ENCODE measurements at regions not wholly inside any gene's neighbourhood (a gene's known extent, or its start where the extent isn't known, plus 50 kb on each side); places are given as distances from the start of the nearest gene placed in this dataset.
"Not testable (repeated sequence)": the region's sequence is repeated elsewhere in the genome, so short reads cannot be mapped to it uniquely, and the experiment has no call there.

GRCh38 chr1:82387012-82387366 is 586.3 kb downstream of the ADGRL2 start:
- no peak for FAIRE-seq
- DNase-seq (ENCODE audit: insufficient read length, low spot score) = no peak

GRCh38 chr1:82386365-82387011 is 585.8 kb downstream of the ADGRL2 start:
- FAIRE-seq = no peak
- no peak for DNase-seq (ENCODE audit: insufficient read length, low spot score)

GRCh38 chr1:82384776-82385175 is 584.0 kb downstream of the ADGRL2 start:
- FAIRE-seq = no peak

GRCh38 chr1:82377201-82377884 is 576.6 kb downstream of the ADGRL2 start:
- DNase-seq (ENCODE audit: insufficient read length, low spot score) (no peak), FAIRE-seq (no peak)

More at GRCh38 chr1:82384776-82385175, 584.0 kb downstream of the ADGRL2 start:
- DNase-seq (ENCODE audit: insufficient read length, low spot score) = no peak

- no peak for FAIRE-seq
Measured at GRCh38 chr1:82373710-82374109, 573.0 kb downstream of the ADGRL2 start.

GRCh38 chr1:82371844-82372498 is 571.2 kb downstream of the ADGRL2 start:
- DNase-seq (ENCODE audit: insufficient read length, low spot score) = no peak
- FAIRE-seq = no peak

More at GRCh38 chr1:82373710-82374109, 573.0 kb downstream of the ADGRL2 start:
- no peak for DNase-seq (ENCODE audit: insufficient read length, low spot score)

- FAIRE-seq (no peak), DNase-seq (ENCODE audit: insufficient read length, low spot score) (no peak)
Measured at GRCh38 chr1:82367456-82367855, 566.7 kb downstream of the ADGRL2 start.

- FAIRE-seq (no peak), DNase-seq (ENCODE audit: insufficient read length, low spot score) (no peak)
Measured at GRCh38 chr1:82366689-82367088, 566.0 kb downstream of the ADGRL2 start.

GRCh38 chr1:82359541-82359940 is 558.8 kb downstream of the ADGRL2 start:
- FAIRE-seq; DNase-seq (ENCODE audit: insufficient read length, low spot score): not testable (repeated sequence)

GRCh38 chr1:82358706-82359105 is 558.0 kb downstream of the ADGRL2 start:
- FAIRE-seq; DNase-seq (ENCODE audit: insufficient read length, low spot score): not testable (repeated sequence)

GRCh38 chr1:82354546-82354945 is 553.8 kb downstream of the ADGRL2 start:
- not testable (repeated sequence) for DNase-seq (ENCODE audit: insufficient read length, low spot score); FAIRE-seq

- no peak for DNase-seq (ENCODE audit: insufficient read length, low spot score)
- no peak for FAIRE-seq
Measured at GRCh38 chr1:82348487-82348886, 547.8 kb downstream of the ADGRL2 start.

- DNase-seq (ENCODE audit: insufficient read length, low spot score) (no peak), FAIRE-seq (no peak)
Measured at GRCh38 chr1:82346141-82346540, 545.4 kb downstream of the ADGRL2 start.

- DNase-seq (ENCODE audit: insufficient read length, low spot score) (no peak), FAIRE-seq (no peak)
Measured at GRCh38 chr1:82343381-82343780, 542.6 kb downstream of the ADGRL2 start.

GRCh38 chr1:82337635-82338034 is 536.9 kb downstream of the ADGRL2 start:
- DNase-seq (ENCODE audit: insufficient read length, low spot score) = no peak
- no peak for FAIRE-seq

GRCh38 chr1:82330330-82330729 is 529.6 kb downstream of the ADGRL2 start:
- FAIRE-seq (no peak), DNase-seq (ENCODE audit: insufficient read length, low spot score) (no peak)

GRCh38 chr1:82329226-82329625 is 528.5 kb downstream of the ADGRL2 start:
- FAIRE-seq = no peak
- no peak for DNase-seq (ENCODE audit: insufficient read length, low spot score)

GRCh38 chr1:82323144-82323841 is 522.6 kb downstream of the ADGRL2 start:
- DNase-seq (ENCODE audit: insufficient read length, low spot score) (no peak), FAIRE-seq (no peak)

- FAIRE-seq (no peak), DNase-seq (ENCODE audit: insufficient read length, low spot score) (no peak)
Measured at GRCh38 chr1:82321794-82322193, 521.1 kb downstream of the ADGRL2 start.

GRCh38 chr1:82319546-82319945 is 518.8 kb downstream of the ADGRL2 start:
- DNase-seq (ENCODE audit: insufficient read length, low spot score) (no peak), FAIRE-seq (no peak)

- DNase-seq (ENCODE audit: insufficient read length, low spot score) = no peak
Measured at GRCh38 chr1:82318921-82319320, 518.2 kb downstream of the ADGRL2 start.

More at GRCh38 chr1:82318921-82319320, 518.2 kb downstream of the ADGRL2 start:
- FAIRE-seq = no peak

Data from GM19239 (cell line).